Keratinocyte (primary cell): ENCODE measurements at regions not wholly inside any gene's neighbourhood (a gene's known extent, or its start where the extent isn't known, plus 50 kb on each side); places are given as distances from the start of the nearest gene placed in this dataset.

ENCODE experiments used
- EZH2 ChIP-seq: IDR thresholded peaks from one replicate; pipeline ENCODE4 v1.6.1; 2012; ENCODE audit warnings: inconsistent platforms, mild to moderate bottlenecking, low read length, moderate library complexity
- TF ChIP-seq, protein P1 (sequence below), 3 experiments: IDR thresholded peaks in 1 of 3; conservative IDR thresholded peaks in 1 of 3; optimal IDR thresholded peaks in 1 of 3; 2 replicates in 2 of 3; 3 replicates in 1 of 3; pipeline versions ENCODE3 to v1.5.1; 2011; ENCODE audit warnings: low read length in 3 of 3, mild to moderate bottlenecking in 3 of 3, moderate library complexity in 2 of 3, control low read depth in 1 of 3, inconsistent platforms in 1 of 3; ENCODE audit not compliant: insufficient read depth in 2 of 3; ENCODE audit errors: extremely low read depth in 1 of 3

DNA sequence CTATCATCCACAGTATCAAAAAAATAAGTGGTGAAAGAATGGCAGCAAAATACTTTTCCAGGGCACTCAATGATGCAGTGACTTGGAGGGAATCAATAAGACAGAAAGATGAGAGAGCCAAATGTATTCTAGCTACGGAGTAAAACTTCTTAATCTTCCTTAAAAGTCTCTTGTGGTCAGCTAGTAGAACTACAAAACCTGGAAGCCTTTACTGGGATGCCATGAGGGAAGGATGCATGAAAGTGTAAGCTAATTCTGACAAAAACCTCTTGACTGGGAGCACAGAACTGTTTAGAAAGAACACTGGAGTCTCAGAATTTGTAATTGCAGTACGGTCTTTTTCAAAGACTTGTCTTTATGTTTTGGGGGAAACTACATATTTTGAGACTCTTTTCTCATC is 432.8 kb upstream of the PTPRD start:
- TF ChIP-seq, protein P1, sequence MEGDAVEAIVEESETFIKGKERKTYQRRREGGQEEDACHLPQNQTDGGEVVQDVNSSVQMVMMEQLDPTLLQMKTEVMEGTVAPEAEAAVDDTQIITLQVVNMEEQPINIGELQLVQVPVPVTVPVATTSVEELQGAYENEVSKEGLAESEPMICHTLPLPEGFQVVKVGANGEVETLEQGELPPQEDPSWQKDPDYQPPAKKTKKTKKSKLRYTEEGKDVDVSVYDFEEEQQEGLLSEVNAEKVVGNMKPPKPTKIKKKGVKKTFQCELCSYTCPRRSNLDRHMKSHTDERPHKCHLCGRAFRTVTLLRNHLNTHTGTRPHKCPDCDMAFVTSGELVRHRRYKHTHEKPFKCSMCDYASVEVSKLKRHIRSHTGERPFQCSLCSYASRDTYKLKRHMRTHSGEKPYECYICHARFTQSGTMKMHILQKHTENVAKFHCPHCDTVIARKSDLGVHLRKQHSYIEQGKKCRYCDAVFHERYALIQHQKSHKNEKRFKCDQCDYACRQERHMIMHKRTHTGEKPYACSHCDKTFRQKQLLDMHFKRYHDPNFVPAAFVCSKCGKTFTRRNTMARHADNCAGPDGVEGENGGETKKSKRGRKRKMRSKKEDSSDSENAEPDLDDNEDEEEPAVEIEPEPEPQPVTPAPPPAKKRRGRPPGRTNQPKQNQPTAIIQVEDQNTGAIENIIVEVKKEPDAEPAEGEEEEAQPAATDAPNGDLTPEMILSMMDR (optimal IDR thresholded peaks at IDR 0.05 in 1 of 3, IDR thresholded peaks at IDR 0.05 in 1 of 3, conservative IDR thresholded peaks at IDR 0.05 in 1 of 3; ENCODE audit: extremely low read depth in 1 of 3, insufficient read depth in 2 of 3, low read length in 3 of 3) = no peak
- no peak for TF ChIP-seq EZH2
